HG03354 (cell line): ENCODE measurements at regions not wholly inside any gene's neighbourhood (a gene's known extent, or its start where the extent isn't known, plus 50 kb on each side); places are given as distances from the start of the nearest gene placed in this dataset.
"Not testable (repeated sequence)": the region's sequence is repeated elsewhere in the genome, so short reads cannot be mapped to it uniquely, and the experiment has no call there.

ENCODE experiments used
- ATAC-seq: cut with Tn5 transposase; IDR thresholded peaks from one replicate; pipeline ENCODE4 v1.9.1; 2021; ENCODE audit warnings: mild to moderate bottlenecking; ENCODE audit not compliant: unreplicated experiment, poor library complexity, severe bottlenecking

- ATAC-seq, result no peak
These were observed 338.3 kb downstream of the EMP1 start for GRCh38 chr12:13534645-13535398.

- ATAC-seq, result no peak
These were observed 337.7 kb downstream of the EMP1 start for GRCh38 chr12:13534242-13534641.

- ATAC-seq, result no peak
These were observed 334.4 kb downstream of the EMP1 start for GRCh38 chr12:13530966-13531365.

GRCh38 chr12:13526185-13526921, 329.8 kb downstream of the EMP1 start:
- not testable (repeated sequence) for ATAC-seq

GRCh38 chr12:13523536-13524307, 327.2 kb downstream of the EMP1 start:
- ATAC-seq, result no peak

GRCh38 chr12:13518034-13518433, 321.5 kb downstream of the EMP1 start:
- not testable (repeated sequence) for ATAC-seq

GRCh38 chr12:13509740-13510139, 313.2 kb downstream of the EMP1 start:
- no peak for ATAC-seq

GRCh38 chr12:13505636-13506035, 309.1 kb downstream of the EMP1 start:
- no peak for ATAC-seq

- ATAC-seq, result no peak
These were observed 308.7 kb downstream of the EMP1 start for GRCh38 chr12:13505224-13505623.

- ATAC-seq, result no peak
These were observed 308.2 kb downstream of the EMP1 start for GRCh38 chr12:13504736-13505135.

GRCh38 chr12:13504074-13504473, 307.5 kb downstream of the EMP1 start:
- ATAC-seq, result no peak

- ATAC-seq, result no peak
These were observed 306.7 kb downstream of the EMP1 start for GRCh38 chr12:13503094-13503835.

- ATAC-seq, result no peak
These were observed 302.5 kb downstream of the EMP1 start for GRCh38 chr12:13499008-13499407.

- no peak for ATAC-seq
These were observed 299.6 kb downstream of the EMP1 start for GRCh38 chr12:13496111-13496510.

GRCh38 chr12:13489246-13489645, 292.7 kb downstream of the EMP1 start:
- no peak for ATAC-seq

GRCh38 chr12:13487326-13487725, 290.8 kb downstream of the EMP1 start:
- ATAC-seq, result no peak

GRCh38 chr12:13486794-13487193, 290.3 kb downstream of the EMP1 start:
- ATAC-seq, result no peak

- no peak for ATAC-seq
These were observed 282.2 kb downstream of the EMP1 start for GRCh38 chr12:13478650-13479181.

- no peak for ATAC-seq
These were observed 277.9 kb downstream of the EMP1 start for GRCh38 chr12:13474381-13474780.

- peak; percentile 98 for ATAC-seq
These were observed 276.2 kb downstream of the EMP1 start for GRCh38 chr12:13472690-13473089.
